Breast epithelium (tissue), 4 donors: ENCODE measurements at regions not wholly inside any gene's neighbourhood (a gene's known extent, or its start where the extent isn't known, plus 50 kb on each side); places are given as distances from the start of the nearest gene placed in this dataset.

Experiments used
- DNase-seq, 2 donors: peaks; one replicate each; pipeline ENCODE4 v3.0.0-alpha.2; 2019; ENCODE audit warnings: low spot score in 2 of 2
- H3K27ac ChIP-seq, 2 donors: fragments of 200-600 bp; sonication (generic) in 1 of 2; one replicate each; pipeline ENCODE4 v1.5.1; 2016 to 2019; ENCODE audit warnings: mild to moderate bottlenecking in 1 of 2
- H3K27me3 ChIP-seq, 2 donors: fragments of 200-600 bp; sonication (generic) in 1 of 2; one replicate each; pipeline versions ENCODE4 v1.5.1 to v1.6.0; 2017 to 2019; ENCODE audit warnings: control low read depth in 1 of 2, mild to moderate bottlenecking in 1 of 2
- H3K36me3 ChIP-seq: fragments of 200-600 bp; one replicate; pipeline ENCODE4 v1.5.1; 2019
- H3K4me1 ChIP-seq, 2 donors: fragments of 200-600 bp; sonication (generic); one replicate each; pipeline ENCODE4 v1.5.1; 2016 to 2019; ENCODE audit warnings: control low read depth in 1 of 2
- H3K4me3 ChIP-seq, 3 donors: fragments of 200-600 bp; sonication (generic); 1 replicate in 2 of 3; 2 replicates in 1 of 3; pipeline ENCODE4 v1.5.1; 2016 to 2019; ENCODE audit warnings: mild to moderate bottlenecking in 3 of 3, moderate library complexity in 2 of 3
- H3K9me3 ChIP-seq, 2 donors: fragments of 200-600 bp; sonication (generic) in 1 of 2; one replicate each; pipeline ENCODE4 v1.5.1; 2016 to 2019; ENCODE audit warnings: control low read depth in 1 of 2
- CTCF ChIP-seq, 3 donors: fragments of 450-650 bp; IDR thresholded peaks; one replicate each; pipeline ENCODE4 v1.5.1; 2016 to 2017; ENCODE audit warnings: antibody characterized with exemption in 3 of 3, mild to moderate bottlenecking in 3 of 3, moderate library complexity in 3 of 3
- POLR2A ChIP-seq: fragments of 450-650 bp; IDR thresholded peaks from one replicate; pipeline ENCODE4 v1.6.1; 2016; ENCODE audit warnings: antibody characterized with exemption, mild to moderate bottlenecking, moderate library complexity
- POLR2AphosphoS5 ChIP-seq, 3 donors: sonication (generic); formaldehyde crosslinking; IDR thresholded peaks; one replicate each; pipeline ENCODE4 v1.6.1; 2017; ENCODE audit warnings: antibody characterized with exemption in 3 of 3
- intact Hi-C: fragments of 100-400 bp; cut with DNase I; formaldehyde crosslinking; loops from one replicate; pipeline ENCODE4 v1.15.1; 2023; ENCODE audit warnings: low total_unique reads

DNA sequence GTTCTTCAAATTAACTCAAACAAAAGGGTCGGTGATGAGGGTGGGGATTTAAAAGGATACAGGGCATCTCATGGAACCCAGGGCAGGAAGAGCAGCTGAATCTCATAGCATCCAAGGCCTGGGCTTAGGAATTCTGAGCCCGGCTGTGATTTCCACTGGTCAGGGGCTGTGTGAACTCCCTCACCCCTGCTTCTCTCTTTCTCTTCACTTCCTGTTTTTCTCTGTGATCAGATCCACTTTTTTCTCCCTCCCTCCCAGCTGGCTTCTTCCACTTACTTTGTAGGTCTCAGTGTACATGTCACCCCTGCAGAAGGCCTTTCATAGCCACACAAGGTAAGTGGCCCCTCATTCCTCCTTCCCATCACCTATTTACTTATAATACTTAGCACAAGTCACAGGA lies 68.2 kb upstream of the CORO2B start:
- H3K4me1 ChIP-seq, result peaks cover 6 to 9% of the 10 kb centered on the region in 2 donors
- intact Hi-C loops, result no loop called here
- H3K36me3 ChIP-seq, result no peaks in the 10 kb centered on the region
- DNase-seq, result no peak
- no peak overlapping the region for H3K4me3 ChIP-seq
- H3K27me3 ChIP-seq, result no peaks in the 10 kb centered on the region
- peak overlapping the region; percentile 69 to 84 for H3K27ac ChIP-seq
- TF ChIP-seq POLR2A (no peak), POLR2AphosphoS5 (IDR thresholded peaks at IDR 0.05) (no peak), CTCF (IDR thresholded peaks at IDR 0.05) (no peak)
- H3K9me3 ChIP-seq, result no peaks in the 10 kb centered on the region

DNA sequence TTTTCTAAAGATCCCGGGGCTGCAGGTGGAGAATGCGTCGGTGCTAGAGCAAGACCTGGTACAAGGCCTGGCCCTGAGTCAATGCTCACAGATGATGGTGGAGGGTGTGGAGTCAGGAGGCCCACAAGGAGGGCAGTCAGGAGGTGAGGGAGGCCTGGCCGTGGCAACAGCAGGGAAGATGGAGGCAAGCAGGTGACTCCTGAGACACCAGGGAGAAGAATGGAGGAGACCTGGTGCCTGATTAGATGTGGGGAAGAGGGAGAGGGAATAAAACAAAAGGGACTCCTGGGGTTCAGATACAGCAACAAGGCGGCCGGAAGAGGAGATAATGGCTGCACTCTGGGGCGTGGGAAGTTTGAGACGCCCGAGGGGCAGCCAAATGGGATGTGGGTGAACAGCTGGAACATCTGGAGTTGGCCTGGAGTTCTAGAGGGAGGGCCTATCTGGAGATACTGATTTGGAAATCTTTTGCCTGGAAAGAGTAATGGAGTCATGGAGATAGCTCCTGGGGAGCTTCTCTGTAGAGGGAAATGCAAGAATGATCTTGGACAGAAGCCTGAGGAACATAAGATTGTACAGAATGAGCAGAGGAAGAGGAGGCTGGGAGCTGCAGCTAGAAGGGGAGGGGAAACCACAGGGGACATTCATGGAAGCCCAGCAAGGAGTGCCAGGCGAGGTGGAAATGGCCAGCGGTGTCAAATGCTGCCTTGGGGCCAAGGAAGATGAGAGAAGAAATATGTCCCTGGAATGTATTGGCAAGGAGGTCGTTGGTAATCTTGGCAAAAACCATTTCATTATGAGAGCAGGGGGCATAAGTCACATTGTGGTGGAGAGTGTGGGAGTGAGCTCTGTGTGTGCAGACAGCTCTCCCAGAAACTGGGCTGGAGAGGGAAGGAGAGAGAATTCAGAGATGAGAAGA lies 67.5 kb upstream of the CORO2B start:
- intact Hi-C loops, result no loop called here
- DNase-seq, result peak in 1 of 2 donors; percentile 66
- Histone ChIP-seq H3K36me3 (no peaks in the 10 kb centered on the region), H3K4me3 (peak overlapping the region in 1 of 3 donors; percentile 26), H3K27ac (peak overlapping the region; percentile 69 to 84), H3K27me3 (no peaks in the 10 kb centered on the region), H3K4me1 (peaks cover 6 to 9% of the 10 kb centered on the region in 2 donors), H3K9me3 (no peaks in the 10 kb centered on the region)
- TF ChIP-seq POLR2AphosphoS5 (IDR thresholded peaks at IDR 0.05) (peak in 1 of 3 donors; percentile 33), POLR2A (no peak)

- Histone ChIP-seq H3K4me3 (peak overlapping the region in 1 of 3 donors; percentile 26), H3K27ac (peak overlapping the region; percentile 69 to 84), H3K36me3 (no peaks in the 10 kb centered on the region), H3K4me1 (peaks cover 6 to 9% of the 10 kb centered on the region in 2 donors), H3K9me3 (no peaks in the 10 kb centered on the region), H3K27me3 (no peaks in the 10 kb centered on the region)
- DNase-seq, result no peak
- TF ChIP-seq CTCF (IDR thresholded peaks at IDR 0.05) (no peak), POLR2AphosphoS5 (IDR thresholded peaks at IDR 0.05) (no peak), POLR2A (no peak)
- intact Hi-C loops, result no loop called here
These were observed 66.7 kb upstream of the CORO2B start for GRCh38 chr15:68512052-68512451.

DNA sequence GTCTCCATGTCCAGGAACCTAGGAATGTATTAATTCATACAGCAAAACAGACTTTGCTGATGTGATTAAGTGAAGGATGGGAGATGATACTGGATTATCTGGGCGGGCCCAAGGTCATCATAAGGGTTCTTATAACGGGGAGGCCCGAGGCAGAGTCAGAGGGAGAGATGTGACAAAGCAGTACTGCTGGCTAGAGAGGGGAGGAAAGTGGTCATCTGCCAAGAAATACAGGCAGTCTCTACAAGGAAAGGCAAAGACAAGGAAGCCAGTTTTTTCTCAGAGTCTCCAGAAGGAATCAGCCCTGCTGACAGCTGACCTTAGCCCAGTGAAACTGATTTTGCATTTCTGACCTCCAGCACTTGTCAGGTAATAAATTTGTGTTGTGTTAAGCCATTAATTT lies 66.2 kb upstream of the CORO2B start:
- Histone ChIP-seq H3K36me3 (no peaks in the 10 kb centered on the region), H3K9me3 (no peaks in the 10 kb centered on the region), H3K4me3 (no peak overlapping the region), H3K27me3 (no peaks in the 10 kb centered on the region), H3K4me1 (peaks cover 6 to 9% of the 10 kb centered on the region in 2 donors), H3K27ac (peak overlapping the region; percentile 69 to 84)
- DNase-seq, result no peak
- intact Hi-C loops, result no loop called here
- TF ChIP-seq CTCF (IDR thresholded peaks at IDR 0.05), result no peak
- TF ChIP-seq POLR2A, result no peak
- TF ChIP-seq POLR2AphosphoS5 (IDR thresholded peaks at IDR 0.05), result no peak

- Histone ChIP-seq H3K36me3 (no peaks in the 10 kb centered on the region), H3K4me3 (no peak overlapping the region), H3K27ac (no peak overlapping the region), H3K9me3 (no peaks in the 10 kb centered on the region), H3K27me3 (no peaks in the 10 kb centered on the region), H3K4me1 (peaks cover 6 to 9% of the 10 kb centered on the region in 2 donors)
- TF ChIP-seq CTCF (IDR thresholded peaks at IDR 0.05), result no peak
- TF ChIP-seq POLR2AphosphoS5 (IDR thresholded peaks at IDR 0.05), result no peak
- no peak for TF ChIP-seq POLR2A
- DNase-seq, result no peak
- intact Hi-C loops, result no loop called here
These were observed 63.3 kb upstream of the CORO2B start for GRCh38 chr15:68515371-68516095.
